ENCODE measurements at regions not wholly inside any gene's neighbourhood (a gene's known extent, or its start where the extent isn't known, plus 50 kb on each side); places are given as distances from the start of the nearest gene placed in this dataset.

DNA sequence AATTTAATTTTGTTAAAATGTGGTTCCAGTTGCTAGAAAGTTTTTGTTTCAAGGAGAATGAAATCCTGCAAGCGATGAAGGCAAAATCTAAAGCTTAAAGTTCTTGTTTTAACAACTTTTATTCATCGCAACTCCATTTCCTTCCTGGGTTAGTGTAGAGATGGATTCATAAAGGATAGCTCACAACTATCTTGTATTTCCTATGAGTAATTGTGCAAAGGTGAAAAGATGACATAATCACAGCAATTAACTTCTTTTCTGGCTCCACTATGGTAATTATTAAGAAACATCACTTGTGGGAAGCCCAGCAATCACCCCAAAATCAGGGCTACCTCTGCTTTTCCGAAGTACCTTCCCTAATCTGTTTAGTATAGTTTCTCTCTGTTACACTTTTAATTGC, 80.8 kb upstream of the SEMA6A start:
- TF ChIP-seq CTCF (IDR thresholded peaks at IDR 0.05; ENCODE audit: insufficient read depth, low read depth, low read length): no peak
- H3K4me3 ChIP-seq (ENCODE audit: low read depth, low read length): no peak overlapping the region
- DNase-seq (ENCODE audit: low read depth): no peak

GRCh38 chr5:116654925-116655324, 80.3 kb upstream of the SEMA6A start:
- TF ChIP-seq CTCF (IDR thresholded peaks at IDR 0.05; ENCODE audit: insufficient read depth, low read depth, low read length): no peak
- DNase-seq (ENCODE audit: low read depth): no peak
- H3K4me3 ChIP-seq (ENCODE audit: low read depth, low read length): no peak overlapping the region

GRCh38 chr5:116652903-116653302, 78.3 kb upstream of the SEMA6A start:
- no peak overlapping the region for H3K4me3 ChIP-seq (ENCODE audit: low read depth, low read length)
- no peak for TF ChIP-seq CTCF (IDR thresholded peaks at IDR 0.05; ENCODE audit: insufficient read depth, low read depth, low read length)
- no peak for DNase-seq (ENCODE audit: low read depth)

- peak; percentile 6 for DNase-seq (ENCODE audit: low read depth)
- TF ChIP-seq CTCF (IDR thresholded peaks at IDR 0.05; ENCODE audit: insufficient read depth, low read depth, low read length): no peak
- no peak overlapping the region for H3K4me3 ChIP-seq (ENCODE audit: low read depth, low read length)
Measured at GRCh38 chr5:116652196-116652729, 77.6 kb upstream of the SEMA6A start.

DNA sequence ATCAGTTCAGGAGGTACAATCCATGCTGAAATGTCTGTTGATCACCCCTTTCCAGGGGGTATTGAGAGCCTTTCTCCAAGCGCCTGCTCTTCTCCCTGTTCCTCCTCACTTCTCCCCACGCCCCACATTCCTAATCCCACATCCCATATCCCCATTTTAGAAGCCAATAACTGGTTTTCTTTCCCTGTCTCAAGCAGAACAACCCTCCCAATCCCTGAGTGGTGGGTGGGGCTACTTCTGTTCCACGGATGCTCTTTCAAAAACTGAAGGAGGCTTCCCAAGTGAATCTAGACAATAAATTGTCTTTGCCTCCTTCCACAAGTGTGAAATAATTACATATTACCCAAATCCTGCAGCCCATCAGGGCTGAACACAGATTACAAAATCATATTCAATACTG, 77.0 kb upstream of the SEMA6A start:
- no peak overlapping the region for H3K4me3 ChIP-seq (ENCODE audit: low read depth, low read length)
- TF ChIP-seq CTCF (IDR thresholded peaks at IDR 0.05; ENCODE audit: insufficient read depth, low read depth, low read length): no peak
- no peak for DNase-seq (ENCODE audit: low read depth)

GRCh38 chr5:116650964-116651363, 76.3 kb upstream of the SEMA6A start:
- H3K4me3 ChIP-seq (ENCODE audit: low read depth, low read length): no peak overlapping the region
- no peak for TF ChIP-seq CTCF (IDR thresholded peaks at IDR 0.05; ENCODE audit: insufficient read depth, low read depth, low read length)
- no peak for DNase-seq (ENCODE audit: low read depth)

DNA sequence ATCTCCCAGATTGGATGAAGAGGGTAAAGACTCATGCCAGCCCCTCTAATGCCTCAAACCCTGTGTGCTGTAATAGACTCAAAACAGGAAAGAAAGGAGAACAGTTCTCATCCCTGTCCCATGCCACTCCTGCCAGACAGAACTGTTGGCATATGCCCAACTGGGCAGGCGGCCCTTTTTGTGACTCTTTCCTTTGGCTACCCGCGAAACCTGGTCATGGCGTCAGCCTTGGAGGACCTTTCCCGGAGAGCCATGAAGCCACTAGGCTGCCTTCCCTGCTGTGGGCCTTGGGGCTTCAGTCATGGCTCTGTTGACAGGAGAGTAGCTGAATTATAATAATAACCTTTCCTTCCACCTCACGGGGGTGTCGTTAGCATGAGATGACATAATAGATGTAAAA, 75.9 kb upstream of the SEMA6A start:
- DNase-seq (ENCODE audit: low read depth): no peak

More for the DNA sequence above, 75.9 kb upstream of the SEMA6A start:
- no peak overlapping the region for H3K4me3 ChIP-seq (ENCODE audit: low read depth, low read length)
- no peak for TF ChIP-seq CTCF (IDR thresholded peaks at IDR 0.05; ENCODE audit: insufficient read depth, low read depth, low read length)
